ENCODE measurements at regions not wholly inside any gene's neighbourhood (a gene's known extent, or its start where the extent isn't known, plus 50 kb on each side); places are given as distances from the start of the nearest gene placed in this dataset.

- peak overlapping the region; percentile 10 for H3K4me2 ChIP-seq (ENCODE audit: insufficient read depth, low read length)
- H3K27ac ChIP-seq (ENCODE audit: low read depth, low read length): peak overlapping the region; percentile 10
- H3K27me3 ChIP-seq (ENCODE audit: insufficient read depth, low read length): no peaks in the 10 kb centered on the region
- H3K79me2 ChIP-seq (ENCODE audit: insufficient read depth, low read length): no peaks in the 10 kb centered on the region
- H2AFZ ChIP-seq (ENCODE audit: low read length): peak overlapping the region; percentile 49
- H3K4me3 ChIP-seq (ENCODE audit: insufficient read depth, low read length): no peak overlapping the region
- peaks cover 15% of the 10 kb centered on the region for H3K4me1 ChIP-seq (ENCODE audit: insufficient read depth, low read length)
- H3K9me3 ChIP-seq (ENCODE audit: low read depth, low read length): no peaks in the 10 kb centered on the region
- TF ChIP-seq CTCF (IDR thresholded peaks at IDR 0.05; ENCODE audit: extremely low read depth, low read depth, low read length): peak; percentile 77
- peak; percentile 67 for DNase-seq (ENCODE audit: insufficient read length, low spot score, missing footprints)
- H4K20me1 ChIP-seq (ENCODE audit: insufficient read depth, low read length): no peaks in the 10 kb centered on the region
- no peaks in the 10 kb centered on the region for H3K36me3 ChIP-seq (ENCODE audit: insufficient read depth, low read length)
Measured at GRCh38 chr21:14864211-14865021, 200.4 kb downstream of the NRIP1 start.

- no peaks in the 10 kb centered on the region for H3K9me3 ChIP-seq (ENCODE audit: low read depth, low read length)
- H3K27ac ChIP-seq (ENCODE audit: low read depth, low read length): no peak overlapping the region
- TF ChIP-seq CTCF (IDR thresholded peaks at IDR 0.05; ENCODE audit: extremely low read depth, low read depth, low read length): no peak
- no peaks in the 10 kb centered on the region for H3K36me3 ChIP-seq (ENCODE audit: insufficient read depth, low read length)
- H3K79me2 ChIP-seq (ENCODE audit: insufficient read depth, low read length): no peaks in the 10 kb centered on the region
- H4K20me1 ChIP-seq (ENCODE audit: insufficient read depth, low read length): no peaks in the 10 kb centered on the region
- no peaks in the 10 kb centered on the region for H3K27me3 ChIP-seq (ENCODE audit: insufficient read depth, low read length)
- no peak overlapping the region for H2AFZ ChIP-seq (ENCODE audit: low read length)
- DNase-seq (ENCODE audit: insufficient read length, low spot score, missing footprints): no peak
- no peak overlapping the region for H3K4me3 ChIP-seq (ENCODE audit: insufficient read depth, low read length)
- H3K4me2 ChIP-seq (ENCODE audit: insufficient read depth, low read length): no peak overlapping the region
- H3K4me1 ChIP-seq (ENCODE audit: insufficient read depth, low read length): peaks cover 12% of the 10 kb centered on the region
Measured at GRCh38 chr21:14863745-14864210, 201.0 kb downstream of the NRIP1 start.

GRCh38 chr21:14862794-14863720, 201.7 kb downstream of the NRIP1 start:
- Histone ChIP-seq H3K4me1 (ENCODE audit: insufficient read depth, low read length) (peaks cover 8% of the 10 kb centered on the region), H3K4me2 (ENCODE audit: insufficient read depth, low read length) (no peak overlapping the region), H3K4me3 (ENCODE audit: insufficient read depth, low read length) (no peak overlapping the region), H3K27ac (ENCODE audit: low read depth, low read length) (no peak overlapping the region), H4K20me1 (ENCODE audit: insufficient read depth, low read length) (no peaks in the 10 kb centered on the region), H3K9me3 (ENCODE audit: low read depth, low read length) (no peaks in the 10 kb centered on the region), H3K27me3 (ENCODE audit: insufficient read depth, low read length) (no peaks in the 10 kb centered on the region), H3K36me3 (ENCODE audit: insufficient read depth, low read length) (no peaks in the 10 kb centered on the region), H3K79me2 (ENCODE audit: insufficient read depth, low read length) (no peaks in the 10 kb centered on the region), H2AFZ (ENCODE audit: low read length) (no peak overlapping the region)
- DNase-seq (ENCODE audit: insufficient read length, low spot score, missing footprints): no peak
- TF ChIP-seq CTCF (IDR thresholded peaks at IDR 0.05; ENCODE audit: extremely low read depth, low read depth, low read length): peak; percentile 65

GRCh38 chr21:14858311-14858710, 206.5 kb downstream of the NRIP1 start:
- Histone ChIP-seq H3K27me3 (ENCODE audit: insufficient read depth, low read length) (no peaks in the 10 kb centered on the region), H3K27ac (ENCODE audit: low read depth, low read length) (no peak overlapping the region), H3K9me3 (ENCODE audit: low read depth, low read length) (no peaks in the 10 kb centered on the region), H4K20me1 (ENCODE audit: insufficient read depth, low read length) (no peaks in the 10 kb centered on the region), H3K4me3 (ENCODE audit: insufficient read depth, low read length) (no peak overlapping the region), H3K79me2 (ENCODE audit: insufficient read depth, low read length) (no peaks in the 10 kb centered on the region), H2AFZ (ENCODE audit: low read length) (no peak overlapping the region), H3K36me3 (ENCODE audit: insufficient read depth, low read length) (no peaks in the 10 kb centered on the region), H3K4me1 (ENCODE audit: insufficient read depth, low read length) (no peaks in the 10 kb centered on the region), H3K4me2 (ENCODE audit: insufficient read depth, low read length) (no peak overlapping the region)
- TF ChIP-seq CTCF (IDR thresholded peaks at IDR 0.05; ENCODE audit: extremely low read depth, low read depth, low read length): no peak
- DNase-seq (ENCODE audit: insufficient read length, low spot score, missing footprints): no peak
